ENCODE measurements at regions not wholly inside any gene's neighbourhood (a gene's known extent, or its start where the extent isn't known, plus 50 kb on each side); places are given as distances from the start of the nearest gene placed in this dataset.

DNA sequence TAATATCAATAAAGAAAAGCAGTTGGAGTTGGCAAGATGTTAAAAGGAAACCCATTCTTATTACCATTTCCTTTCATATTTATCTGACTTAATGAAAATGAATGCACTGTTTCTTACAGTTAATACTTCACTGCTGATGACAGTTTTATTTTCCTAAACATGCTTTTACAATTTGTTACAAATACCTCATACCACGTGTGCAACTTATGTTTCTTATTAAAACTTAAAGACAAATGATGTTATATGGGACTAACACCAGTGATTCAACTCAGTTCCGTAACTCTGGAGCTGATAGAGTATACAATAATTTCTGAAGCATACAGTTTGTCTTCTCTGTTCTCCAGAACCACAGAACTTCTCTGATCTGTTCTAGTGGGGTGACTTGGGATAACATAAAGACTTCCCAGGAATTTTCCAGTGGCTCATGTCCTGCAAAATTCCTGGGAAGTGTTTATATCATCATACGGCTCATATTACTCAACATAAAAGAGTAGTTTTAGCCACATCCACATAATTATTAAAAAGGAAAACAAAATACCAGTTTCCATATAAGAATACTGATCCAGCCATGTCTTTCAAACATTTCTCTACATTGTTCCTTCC lies 1259.0 kb upstream of the C9orf72 start:
- no peak for DNase-seq (ENCODE audit: low spot score)

DNA sequence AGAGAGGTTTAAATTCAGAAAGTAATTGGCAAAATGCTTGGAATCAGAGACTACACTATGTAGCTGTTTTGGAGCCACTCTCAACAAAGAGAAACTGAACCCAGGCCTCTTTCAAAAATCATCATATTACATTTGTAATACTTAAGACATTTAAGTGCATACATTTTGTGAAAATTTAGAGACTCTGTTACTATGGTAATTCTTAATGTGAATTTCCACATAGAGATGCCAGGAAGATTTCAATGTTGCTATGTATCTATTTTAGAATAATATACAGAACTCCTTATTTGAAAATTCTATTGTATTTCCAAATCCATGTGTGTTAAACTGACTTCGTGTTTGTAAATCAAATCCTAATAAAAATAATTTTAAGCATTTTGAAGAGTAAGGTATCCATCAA lies 1260.9 kb upstream of the C9orf72 start:
- DNase-seq (ENCODE audit: low spot score) = no peak

DNA sequence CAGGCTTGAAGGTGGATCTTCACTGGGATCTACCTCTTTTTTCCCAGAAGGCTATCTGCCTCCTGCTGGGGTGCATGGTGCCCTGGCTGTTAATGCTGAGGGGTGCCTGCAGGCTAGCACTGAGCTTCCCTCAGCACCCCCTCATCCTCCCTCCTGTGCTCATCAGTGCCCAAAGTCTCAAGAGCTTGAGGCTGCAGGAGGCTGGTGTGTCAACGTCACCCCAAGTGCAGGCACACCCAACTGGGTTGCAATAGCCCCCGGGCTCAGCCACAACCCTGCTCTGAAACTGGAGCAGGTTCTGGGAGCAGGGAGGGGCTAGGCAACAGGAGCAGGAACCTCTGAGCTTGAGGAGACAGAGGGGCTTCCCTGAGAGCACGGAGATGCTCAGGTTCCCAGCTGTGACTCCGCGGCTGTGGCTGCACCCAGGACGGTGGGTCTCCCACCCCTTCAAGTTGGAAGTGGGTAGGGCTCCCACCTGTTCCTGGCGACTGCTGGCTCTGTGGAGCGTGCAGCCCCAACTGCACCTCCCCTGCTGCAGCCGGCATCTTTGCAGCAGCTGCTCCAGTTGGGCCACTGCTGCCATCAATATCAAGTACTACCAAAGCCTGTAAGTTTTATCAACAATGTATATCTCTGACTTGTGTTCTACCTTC lies 1266.6 kb upstream of the C9orf72 start:
- no peak for DNase-seq (ENCODE audit: low spot score)

DNA sequence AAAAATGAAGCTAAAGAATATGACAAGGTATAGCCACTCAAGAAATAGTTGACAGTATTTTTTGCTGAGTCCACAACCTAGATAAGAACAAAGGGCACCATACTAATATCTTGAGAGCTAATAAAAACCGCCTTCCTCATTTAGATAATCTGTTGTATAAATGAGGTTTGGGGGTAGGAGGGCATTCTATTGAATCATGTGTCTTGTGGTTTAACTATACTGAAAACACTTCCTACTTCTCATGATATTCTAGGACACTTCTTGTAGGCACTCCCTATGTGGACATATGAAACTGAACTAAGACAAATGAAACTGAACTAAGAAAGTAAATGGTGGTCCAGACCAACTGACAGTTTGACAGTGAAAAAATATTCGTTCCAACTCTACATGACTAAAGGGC lies 1268.5 kb upstream of the C9orf72 start:
- DNase-seq (ENCODE audit: low spot score) = no peak

DNA sequence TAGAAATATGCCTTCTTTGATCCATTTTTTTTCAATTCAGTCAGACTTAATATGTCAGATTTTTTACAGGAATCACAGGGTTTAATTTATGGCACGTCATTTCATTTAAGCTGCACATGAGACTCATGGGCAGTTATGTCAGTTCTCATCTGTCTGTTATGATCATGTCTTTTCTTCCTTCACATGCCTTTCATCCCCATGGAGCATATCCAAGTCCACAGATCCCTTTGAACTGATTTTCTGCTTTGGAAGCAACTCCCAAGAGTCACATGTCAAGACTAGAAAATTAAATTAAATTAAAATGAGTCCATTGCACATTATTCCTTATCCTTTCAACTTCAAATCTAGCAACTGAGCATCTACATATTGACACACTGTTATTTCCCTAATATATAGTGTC lies 1274.0 kb upstream of the C9orf72 start:
- no peak for DNase-seq (ENCODE audit: low spot score)

DNA sequence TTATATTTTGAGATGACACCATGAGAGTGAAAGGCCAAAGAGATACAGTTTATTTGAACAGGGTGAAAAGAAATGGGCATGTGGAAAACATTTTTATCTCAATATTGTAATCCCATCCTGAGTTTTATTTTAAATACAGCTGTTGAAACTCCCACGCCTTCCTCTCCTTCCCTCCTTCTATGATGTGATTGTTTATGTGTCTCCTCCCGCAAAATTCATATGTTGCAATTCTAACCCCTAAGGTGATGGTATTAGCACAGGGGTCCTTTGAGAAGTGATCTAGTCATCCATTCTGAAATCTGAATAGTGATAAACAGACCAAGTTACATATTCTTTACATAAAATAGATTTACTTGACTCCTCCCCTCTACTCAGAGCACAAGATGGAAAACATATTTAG lies 1275.4 kb upstream of the C9orf72 start:
- DNase-seq (ENCODE audit: low spot score) = no peak

DNA sequence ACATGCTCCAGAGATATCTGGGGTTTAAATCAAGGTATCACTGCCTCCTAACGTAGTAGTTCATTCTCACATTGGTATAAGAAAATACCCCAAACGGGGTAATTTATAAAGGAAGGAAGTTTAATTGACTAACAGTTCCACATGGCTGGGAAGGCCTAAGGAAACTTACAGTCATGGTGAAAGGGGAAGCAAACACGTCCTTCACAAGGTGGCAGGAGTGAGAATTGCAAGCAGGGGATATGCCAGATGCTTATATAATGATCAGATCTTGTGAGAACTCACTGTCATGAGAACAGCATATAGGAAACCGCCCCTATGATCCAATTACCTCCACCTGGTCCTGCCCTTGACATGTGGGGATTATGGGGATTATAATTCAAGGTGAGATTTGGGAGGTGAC lies 1280.2 kb upstream of the C9orf72 start:
- no peak for DNase-seq (ENCODE audit: low spot score)

DNA sequence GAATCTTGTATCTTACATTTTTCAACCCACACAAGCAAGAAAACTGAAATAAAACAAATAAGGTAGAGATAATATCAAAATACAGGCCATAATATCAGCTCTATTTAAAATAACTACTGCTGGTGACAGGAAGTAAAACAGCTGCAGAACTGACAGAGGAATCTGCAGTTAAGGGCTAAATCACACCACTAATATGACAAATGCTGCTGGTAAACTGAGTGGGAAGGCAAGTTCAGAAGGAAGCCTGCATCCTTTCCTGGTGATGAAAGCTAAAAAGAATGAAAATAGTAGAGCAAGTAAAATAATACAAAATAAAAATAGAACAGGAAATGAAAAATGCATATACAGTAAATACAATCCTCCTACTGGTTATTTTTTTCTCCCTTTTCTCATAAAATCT lies 1293.7 kb upstream of the C9orf72 start:
- DNase-seq (ENCODE audit: low spot score) = no peak

DNA sequence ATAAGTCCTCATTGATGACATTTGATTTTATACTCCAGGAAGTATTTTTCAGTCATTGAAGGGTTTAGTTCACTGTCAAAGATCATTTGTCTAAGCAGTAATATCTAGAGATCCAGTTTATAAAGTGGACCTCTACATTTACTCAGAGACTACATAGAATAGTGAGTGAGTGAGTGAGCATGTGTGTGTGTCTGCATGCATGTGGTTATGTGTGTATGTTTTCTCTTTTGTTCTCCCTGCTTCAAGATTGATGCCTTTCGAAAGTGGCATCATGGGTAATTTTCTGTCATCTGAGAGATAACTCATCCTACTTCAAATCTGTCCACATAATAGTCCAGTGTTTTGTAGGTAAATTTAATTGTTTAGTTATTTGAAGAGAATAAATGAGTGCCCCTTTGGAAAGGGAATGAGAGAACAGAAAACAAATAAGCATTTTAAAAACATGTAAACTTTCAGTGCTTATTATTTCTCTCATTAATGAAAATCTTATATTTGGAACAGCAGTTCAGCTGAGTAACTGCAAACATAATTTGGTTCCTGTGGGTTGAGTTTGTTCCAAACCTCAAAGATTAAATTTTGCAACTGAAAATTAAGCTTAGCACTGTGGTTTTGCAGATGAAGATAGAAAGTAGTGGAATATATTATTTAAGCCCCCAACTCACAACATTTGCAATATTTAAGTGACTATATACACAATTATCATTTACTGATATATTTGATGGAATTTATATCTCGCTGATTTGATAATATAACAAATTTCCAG lies 1295.1 kb upstream of the C9orf72 start:
- DNase-seq (ENCODE audit: low spot score) = no peak

DNA sequence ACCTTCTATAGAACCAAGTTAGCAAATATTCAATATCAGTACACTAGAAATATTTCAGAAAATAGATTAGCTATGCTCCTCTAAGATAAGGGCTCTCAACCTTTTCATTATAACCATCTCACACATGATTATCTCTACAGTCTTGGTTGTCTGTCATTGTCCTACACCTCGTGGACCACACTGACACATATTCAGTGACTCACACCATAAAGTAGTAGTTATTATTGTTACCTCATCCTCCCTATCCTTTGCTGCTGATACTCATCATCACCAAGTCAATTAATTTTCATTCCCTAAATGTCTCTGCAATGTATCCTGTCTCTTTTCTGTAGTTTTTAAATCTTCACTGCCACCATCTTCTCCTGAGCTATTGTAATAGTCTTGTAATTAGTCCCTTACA lies 1309.2 kb upstream of the C9orf72 start:
- no peak for DNase-seq (ENCODE audit: low spot score)

DNA sequence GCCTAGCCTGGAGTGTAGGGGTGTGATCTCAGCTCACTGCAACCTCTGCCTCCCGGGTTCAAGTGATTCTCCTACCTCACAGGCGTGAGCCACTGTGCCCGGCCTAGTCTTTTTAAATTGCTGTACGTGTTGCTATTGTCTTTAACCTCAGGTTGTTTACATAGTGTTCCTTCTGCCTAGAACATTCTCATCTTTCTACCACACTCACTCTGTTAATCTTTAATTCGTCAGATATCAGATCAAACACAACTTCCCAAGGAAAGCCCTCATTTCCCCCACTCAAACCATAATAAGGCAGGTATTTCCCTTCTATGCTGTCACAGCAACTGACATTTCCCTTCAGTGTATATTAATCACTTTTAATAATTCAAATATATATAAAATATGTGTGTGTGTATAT lies 1310.0 kb upstream of the C9orf72 start:
- no peak for DNase-seq (ENCODE audit: low spot score)

DNA sequence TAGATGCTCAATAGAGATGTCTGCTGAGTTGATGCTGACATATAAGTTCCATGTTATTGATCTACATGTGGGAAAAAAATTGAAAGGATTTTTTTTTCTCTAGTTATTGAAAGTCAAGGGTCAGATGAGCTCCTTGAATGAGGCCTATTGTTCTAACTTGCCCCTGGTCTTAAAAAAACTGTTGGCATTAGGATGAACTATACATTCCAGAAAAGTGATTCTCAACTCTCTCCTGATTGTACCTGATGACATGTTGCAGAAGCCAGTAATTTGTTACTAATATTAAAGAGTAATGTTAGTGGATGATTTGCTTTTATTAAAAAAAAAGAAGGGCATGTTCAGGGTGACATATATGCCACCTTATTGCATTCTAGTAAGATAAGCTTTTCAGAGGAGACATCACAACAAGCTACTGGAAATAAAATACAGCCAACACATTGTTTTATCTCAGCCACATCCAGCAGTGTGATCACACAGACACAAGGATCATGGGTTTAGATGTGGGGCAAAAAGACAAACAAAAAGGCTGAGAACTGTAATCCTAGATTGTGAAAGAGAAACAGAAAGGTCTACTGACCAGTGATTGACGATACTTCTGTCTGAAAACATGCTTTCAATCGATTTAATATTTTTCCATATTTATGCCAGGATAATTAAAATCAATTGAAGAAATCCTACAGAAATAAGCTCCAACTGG lies 1314.1 kb upstream of the C9orf72 start:
- DNase-seq (ENCODE audit: low spot score) = no peak

DNA sequence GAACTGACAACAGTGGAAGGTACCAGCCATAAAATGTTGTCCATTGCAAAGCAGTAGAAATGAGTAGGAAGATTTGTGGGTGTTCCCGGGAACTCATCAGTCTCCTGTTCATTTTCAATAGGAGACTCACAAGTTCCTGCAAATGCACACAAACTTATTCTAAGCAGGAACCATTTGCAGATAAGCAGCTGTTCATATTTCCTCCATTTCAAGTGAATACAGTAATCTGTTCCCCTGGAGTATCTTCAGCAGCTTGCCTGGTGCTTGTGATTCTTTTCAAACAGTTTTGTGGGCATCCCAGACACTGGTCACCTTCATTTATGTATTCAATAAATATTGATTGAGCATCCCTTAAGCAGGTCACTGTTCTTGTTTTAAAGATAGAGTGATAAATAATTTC lies 1315.5 kb upstream of the C9orf72 start:
- DNase-seq (ENCODE audit: low spot score) = no peak

DNA sequence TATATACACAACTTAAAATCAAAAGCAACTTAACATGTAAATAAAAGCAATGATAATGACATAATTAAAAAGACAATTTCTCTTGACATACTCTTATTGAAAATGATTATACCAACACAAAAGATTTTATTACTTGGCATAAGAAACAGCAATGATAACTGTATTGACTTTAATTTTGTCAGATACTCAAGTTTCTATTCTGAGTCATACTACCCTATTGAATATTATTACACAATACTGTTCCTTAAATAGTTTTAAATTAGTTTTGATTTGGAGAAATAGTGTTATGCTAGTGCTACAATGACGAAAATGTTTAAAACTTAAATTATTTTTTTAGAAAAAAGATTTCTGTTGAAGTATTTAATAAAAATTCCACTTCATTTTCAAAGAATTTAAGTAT lies 1319.3 kb upstream of the C9orf72 start:
- DNase-seq (ENCODE audit: low spot score) = no peak

DNA sequence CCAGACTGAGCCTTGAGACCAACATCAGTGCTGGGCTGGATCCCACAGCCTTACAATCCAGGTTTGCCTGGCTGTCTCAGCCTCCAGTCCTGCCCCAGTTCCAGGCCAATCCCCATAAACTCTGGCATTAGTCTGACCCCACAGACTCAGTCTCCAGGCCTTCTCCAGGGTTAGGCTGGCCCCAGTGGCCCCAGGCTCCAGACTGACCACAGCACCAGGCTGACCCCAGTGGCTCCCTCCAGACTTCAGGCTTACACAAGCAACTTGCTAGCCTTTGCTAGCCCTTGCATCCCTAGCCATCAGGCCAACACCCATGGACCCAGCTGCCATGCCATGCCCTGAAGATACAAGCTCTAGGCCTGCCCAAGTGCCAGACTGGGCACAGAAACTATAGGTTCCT lies 1326.0 kb upstream of the C9orf72 start:
- DNase-seq (ENCODE audit: low spot score) = no peak

DNA sequence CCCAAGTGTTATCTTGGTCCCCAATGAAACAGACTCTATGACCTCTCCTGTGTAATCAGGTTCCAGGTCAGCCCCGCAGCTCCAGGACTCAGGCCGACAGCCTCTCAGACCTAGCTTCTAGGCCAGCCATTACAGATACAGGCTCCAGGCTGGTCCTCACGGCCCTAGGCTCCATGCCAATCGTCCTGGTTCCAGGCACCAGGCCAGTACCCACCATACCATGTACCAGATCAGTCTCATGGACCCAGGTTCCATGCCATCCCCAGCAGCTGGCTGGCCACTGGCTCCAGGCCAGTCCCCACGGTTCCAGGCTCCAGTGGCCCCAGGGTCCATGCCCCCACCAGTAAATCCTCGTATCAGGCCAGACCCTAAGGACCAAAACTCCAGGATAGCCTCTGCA lies 1326.6 kb upstream of the C9orf72 start:
- no peak for DNase-seq (ENCODE audit: low spot score)

DNA sequence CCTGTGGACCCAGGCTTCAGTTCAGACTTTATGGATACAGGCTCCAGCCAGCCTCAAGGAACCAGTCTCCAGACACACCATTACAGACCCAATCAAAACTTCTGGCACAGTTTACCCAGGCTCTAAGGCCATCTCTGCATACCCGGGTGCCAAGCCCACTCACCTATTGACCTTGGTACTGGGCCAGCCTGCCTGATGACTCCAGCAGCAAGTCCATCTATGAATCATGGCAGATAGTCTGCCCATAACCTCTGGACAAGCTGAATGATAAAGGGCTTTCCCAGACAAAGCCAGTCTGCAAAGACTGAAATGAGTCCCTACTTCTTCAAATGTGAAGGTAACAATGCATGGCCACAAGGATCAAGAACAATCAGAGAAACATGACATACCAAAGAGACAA lies 1327.1 kb upstream of the C9orf72 start:
- DNase-seq (ENCODE audit: low spot score) = no peak

DNA sequence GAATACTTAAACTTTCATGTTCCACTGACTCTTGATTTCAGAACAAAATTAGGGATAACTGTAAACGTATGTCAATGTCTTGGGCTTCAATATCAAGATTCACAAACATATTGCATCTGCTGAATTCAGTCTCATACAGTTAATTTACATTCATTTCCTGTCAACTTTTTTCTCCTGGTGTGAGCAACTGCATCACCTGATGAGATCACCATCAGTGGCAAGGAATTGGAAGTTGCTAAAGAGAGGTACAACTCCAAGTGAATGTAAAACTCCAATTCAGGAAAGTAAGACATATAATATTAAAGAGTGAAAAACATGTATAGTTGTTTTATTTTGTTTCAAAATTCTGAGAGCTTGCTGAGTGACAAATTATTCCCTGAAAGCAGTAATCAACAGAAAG lies 1336.2 kb upstream of the C9orf72 start:
- DNase-seq (ENCODE audit: low spot score) = no peak

DNA sequence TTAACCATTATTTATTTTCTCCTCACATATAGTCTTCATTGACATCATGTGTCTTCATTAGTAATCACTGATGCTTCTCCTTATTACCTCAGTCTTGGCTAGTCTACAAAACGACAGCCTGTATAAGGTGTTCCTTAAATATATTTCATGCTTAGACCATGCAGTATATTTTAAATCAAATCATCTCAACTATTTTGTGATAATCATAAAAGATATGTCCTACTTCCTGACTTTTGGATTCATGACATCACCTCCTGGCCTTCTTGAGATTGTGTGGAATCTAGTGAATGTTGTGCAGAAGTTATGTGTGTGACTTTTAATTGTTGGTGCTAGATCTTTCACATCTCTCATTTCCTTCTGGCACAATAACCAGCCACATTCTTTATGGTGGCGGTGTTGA lies 1339.3 kb upstream of the C9orf72 start:
- no peak for DNase-seq (ENCODE audit: low spot score)

DNA sequence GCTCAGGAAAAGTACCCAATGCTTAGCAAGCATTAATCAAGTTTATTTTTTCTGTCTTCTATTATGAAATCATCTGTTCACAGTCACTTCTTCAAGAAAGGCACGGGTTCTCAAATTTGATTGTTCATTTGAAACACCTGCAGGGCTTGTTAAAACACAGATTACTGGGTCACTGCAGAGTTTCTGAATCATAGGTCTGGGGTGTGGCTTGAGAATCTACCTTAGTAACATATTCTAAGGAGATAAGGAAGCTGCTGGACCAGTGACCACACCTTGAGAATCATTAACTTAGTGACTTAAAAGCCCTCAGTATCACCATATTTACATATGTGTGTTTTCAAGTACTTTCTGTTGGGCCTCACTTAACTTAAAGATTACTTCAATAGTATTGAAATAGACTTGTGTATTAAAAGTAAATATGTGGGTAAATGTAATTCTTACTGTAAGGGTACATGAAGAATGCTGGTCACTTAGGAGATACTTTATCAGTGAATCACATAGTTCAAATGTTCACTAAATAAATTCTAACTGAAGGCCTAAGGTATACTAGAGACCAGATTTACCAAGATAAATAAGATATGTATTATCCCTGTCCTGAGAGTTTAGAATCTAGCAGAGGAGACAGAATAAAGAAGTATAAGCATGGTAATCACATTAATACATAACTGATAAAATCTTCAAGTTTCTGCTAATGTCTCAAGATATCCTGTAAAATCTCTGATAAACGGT lies 1342.1 kb upstream of the C9orf72 start:
- DNase-seq (ENCODE audit: low spot score) = no peak

DNA sequence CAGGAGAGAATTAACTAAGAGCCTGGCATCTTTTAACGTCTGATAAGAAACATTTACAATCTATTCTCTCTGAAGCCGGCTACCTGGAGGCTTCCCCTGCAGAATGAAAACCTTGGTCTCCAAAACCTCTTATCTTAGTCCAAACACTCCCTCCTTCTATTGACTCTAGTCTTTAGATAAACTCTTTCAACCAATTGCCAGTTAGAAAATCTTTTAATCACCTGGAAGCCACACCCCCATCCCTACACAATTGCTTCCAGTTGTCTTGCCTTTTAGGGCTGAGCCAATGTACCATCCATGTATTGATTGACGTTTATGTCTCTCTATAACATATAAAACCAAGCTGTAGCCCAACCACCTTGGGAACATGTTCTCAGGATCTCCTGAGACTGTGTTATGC lies 1343.1 kb upstream of the C9orf72 start:
- no peak for DNase-seq (ENCODE audit: low spot score)

DNA sequence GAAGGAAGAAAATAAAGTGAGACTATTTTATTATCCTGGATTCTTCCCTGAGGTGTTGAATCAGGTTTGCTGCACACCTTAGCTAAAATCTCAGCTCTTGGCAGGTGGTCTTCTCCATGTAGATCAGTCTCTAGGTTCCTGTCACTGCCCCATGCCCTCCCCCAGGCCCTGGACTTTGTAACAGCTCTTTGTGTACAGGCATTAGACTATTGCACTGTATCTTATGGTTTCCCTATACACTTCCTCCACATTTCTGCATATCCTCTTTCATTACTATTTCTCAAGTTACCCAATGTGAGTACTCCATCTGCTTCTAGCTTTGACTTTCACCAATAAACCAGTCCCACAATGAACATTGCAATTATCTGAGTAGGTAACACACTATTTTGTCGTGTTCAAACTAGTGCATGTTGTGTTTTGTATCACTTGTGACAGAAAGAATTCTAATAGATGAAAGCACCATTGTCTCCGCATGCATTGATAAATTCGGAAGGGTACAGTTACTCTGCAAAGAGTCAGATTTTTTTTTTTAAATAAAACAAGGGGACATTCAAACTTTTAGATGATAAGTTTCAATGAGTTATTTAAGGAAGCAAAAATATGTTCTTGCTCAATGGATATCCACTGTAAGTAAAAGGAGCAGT lies 1348.7 kb upstream of the C9orf72 start:
- DNase-seq (ENCODE audit: low spot score) = no peak

Data from AG08396 (cell line).